CD4-positive, alpha-beta T cell treated with Interleukin-4 for 4 hours (primary cell): ENCODE measurements at regions not wholly inside any gene's neighbourhood (a gene's known extent, or its start where the extent isn't known, plus 50 kb on each side); places are given as distances from the start of the nearest gene placed in this dataset.

Experiments used
- DNase-seq: peaks from one replicate; pipeline ENCODE4 v3.0.0-alpha.2; 2020

- no peak for DNase-seq
These were observed 144.2 kb downstream of the CXCL12 start for GRCh38 chr10:44240584-44241205.

DNA sequence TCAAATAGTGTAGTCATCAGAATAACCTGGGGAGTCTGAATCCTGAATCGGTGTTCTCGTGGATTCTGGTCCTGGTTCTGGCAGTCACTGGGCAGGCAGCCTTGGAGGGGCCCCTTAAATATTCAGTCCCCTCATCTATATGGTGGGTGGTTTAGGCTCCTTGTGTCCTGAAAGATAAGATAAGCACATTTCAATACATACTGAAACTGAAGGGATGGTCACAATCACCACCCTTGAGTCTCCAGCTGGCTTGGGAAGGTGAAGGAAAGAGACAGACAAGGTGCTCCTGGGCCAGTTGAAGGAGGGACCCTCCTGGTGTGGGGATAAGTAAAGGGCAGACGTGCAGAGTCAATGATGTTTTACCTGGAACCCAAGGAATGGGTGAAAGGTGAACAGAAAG lies 146.7 kb downstream of the CXCL12 start:
- DNase-seq: no peak

GRCh38 chr10:44237364-44238049 lies 147.4 kb downstream of the CXCL12 start:
- DNase-seq: no peak

DNA sequence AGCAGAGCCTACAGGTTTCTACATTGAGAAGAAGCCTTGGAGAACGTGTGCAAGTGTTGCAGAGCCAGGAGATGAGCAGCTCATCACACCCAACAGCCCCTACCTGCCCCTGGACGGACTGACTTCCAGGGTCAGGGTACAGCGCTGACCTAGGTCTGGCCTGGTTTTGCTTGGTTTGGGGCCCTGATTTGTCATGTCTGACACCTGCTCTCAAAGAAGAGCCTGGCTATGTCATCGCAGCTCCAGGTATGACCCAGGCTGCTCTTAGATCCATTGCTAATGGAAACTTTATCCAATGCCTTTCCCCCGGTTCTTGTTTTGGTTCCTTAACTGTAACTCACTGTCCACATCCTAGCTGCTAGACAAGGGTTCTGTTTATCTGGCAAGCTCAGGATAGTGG lies 149.5 kb downstream of the CXCL12 start:
- DNase-seq: no peak

- DNase-seq: no peak
These were observed 150.4 kb downstream of the CXCL12 start for GRCh38 chr10:44234483-44234875.

DNA sequence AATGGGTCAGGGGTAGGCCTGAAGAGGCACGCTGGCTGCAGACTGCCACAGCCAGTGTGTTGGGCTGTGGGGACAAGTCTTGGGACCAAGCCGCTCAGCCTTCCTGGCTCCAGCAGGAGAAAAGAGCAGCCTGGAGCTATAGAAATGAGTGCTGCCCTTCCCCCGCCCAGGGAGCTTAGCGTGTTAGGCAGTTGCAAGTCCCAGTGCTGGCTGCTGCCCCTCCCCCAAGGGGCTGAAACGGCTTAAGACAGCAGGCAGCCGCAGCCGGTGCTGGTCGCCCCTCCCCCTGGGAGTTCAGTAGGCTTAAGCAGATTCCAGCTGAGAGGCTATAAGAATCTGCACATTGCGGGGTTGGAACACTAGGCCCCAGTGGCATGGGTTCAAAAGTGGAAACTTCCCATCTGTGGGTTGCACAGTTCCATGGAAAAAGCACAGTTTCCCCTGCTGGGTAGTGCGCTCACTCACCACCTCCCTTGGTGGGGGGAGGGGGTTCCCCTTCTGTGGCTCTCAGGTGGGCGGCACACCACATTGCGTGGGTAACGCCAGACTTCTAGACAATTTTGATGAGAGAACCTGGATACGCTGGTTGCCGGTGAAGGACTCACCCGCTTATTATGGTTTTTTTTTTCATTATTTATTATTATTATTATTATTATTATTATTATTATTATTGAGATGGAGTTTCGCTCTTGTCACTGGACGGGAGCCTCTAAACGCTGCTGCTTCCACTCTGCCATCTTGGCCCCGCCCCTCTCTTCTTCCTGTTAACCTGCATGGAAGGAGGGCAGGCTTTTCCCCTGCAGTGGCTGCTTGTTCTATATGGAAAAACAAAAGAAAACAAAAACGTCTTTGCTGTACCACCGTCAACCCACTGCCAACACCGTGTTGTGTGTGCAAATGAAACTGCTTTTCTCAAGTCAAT lies 151.1 kb downstream of the CXCL12 start:
- no peak for DNase-seq

GRCh38 chr10:44217274-44217820 lies 167.6 kb downstream of the CXCL12 start:
- no peak for DNase-seq

DNA sequence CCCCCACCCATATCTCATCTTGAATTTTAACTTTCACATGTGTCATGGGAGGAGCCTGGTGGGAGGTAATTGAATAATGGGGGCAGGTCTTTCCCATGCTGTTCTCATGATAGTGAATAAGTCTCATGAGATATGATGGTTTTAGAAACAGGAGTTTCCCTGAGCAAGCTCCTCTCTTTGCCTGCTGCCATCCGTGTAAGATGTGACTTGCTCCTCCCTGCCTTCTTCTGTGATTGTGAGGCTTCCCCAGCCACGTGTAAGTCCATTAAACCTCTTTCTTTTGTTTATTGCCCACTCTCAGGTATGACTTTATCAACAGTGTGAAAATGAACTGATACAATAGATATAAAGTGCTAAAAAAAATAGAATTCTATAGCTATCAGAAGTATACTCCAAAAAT lies 168.8 kb downstream of the CXCL12 start:
- no peak for DNase-seq

DNA sequence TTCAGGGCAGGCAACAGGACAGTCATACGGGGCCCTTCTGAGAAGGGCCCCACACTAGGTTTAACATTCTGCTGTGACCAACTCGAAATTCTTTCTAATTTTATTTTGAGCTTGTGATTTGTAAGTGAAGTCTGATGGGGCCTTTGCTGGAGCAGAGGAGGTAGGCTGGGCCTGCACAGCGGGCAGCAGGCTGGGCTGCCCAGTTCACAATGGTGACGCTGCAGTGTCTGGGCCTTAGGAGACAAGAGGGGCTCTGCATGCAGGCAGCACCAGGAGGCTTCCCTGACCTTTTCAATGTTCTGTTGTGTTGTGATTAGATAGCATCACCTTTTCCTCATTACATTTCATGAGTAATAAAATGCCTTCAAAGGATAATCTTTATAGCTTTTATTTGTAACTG lies 175.1 kb downstream of the CXCL12 start:
- no peak for DNase-seq

GRCh38 chr10:44207160-44207559 lies 177.7 kb downstream of the CXCL12 start:
- no peak for DNase-seq

DNA sequence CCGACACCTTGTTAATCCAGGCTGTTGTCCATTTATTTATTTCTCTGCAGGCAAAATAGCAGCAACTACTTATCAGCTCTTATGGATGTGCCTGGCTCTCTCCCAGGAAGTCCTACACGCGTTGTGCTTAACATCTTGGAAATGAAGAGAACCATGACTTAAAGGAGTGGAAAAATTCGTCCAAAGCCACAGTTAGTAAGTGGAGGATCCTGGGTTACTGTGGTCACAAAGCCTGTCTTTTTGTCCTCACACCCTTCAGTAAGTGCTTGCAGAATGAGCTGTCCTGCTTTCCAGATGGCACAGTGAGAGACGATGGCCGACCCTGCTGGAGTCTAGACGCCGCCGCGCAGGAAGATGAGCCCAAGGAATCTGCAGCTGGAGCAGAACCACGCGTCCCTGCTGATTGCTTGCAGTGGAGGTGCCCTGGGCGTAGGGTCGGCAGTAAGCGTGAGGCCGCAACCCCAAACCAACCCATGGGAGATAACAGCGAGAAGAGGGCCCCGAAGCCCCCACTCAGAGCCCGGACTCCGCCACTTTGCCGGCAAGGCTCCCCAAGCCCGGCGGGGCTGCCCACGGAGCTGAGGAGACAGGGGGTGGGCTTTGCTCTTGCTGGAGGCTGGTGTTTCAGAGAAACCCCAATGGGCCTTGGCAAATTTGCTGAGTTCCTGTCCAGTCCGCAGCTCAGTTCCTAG lies 178.6 kb downstream of the CXCL12 start:
- no peak for DNase-seq

DNA sequence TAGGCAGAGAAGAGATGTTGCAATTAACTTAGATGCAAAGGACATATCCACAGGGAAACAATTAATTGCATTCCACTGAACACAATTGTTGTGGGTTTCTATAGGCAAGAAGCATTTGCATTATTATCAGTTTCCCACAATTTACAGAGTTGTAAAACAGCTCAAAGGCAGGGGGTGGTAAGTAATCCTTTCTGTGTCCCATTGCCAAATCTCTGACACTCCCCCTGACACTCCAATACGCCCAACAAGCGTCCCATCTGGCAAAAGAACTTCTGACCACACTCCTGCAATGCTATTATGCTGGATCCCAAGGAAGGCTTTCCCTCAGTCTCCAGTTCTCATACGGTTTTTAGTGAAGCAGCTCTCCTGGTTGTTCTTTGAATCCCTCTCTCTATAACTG lies 179.8 kb downstream of the CXCL12 start:
- no peak for DNase-seq

- no peak for DNase-seq
These were observed 181.4 kb downstream of the CXCL12 start for GRCh38 chr10:44203535-44203934.

DNA sequence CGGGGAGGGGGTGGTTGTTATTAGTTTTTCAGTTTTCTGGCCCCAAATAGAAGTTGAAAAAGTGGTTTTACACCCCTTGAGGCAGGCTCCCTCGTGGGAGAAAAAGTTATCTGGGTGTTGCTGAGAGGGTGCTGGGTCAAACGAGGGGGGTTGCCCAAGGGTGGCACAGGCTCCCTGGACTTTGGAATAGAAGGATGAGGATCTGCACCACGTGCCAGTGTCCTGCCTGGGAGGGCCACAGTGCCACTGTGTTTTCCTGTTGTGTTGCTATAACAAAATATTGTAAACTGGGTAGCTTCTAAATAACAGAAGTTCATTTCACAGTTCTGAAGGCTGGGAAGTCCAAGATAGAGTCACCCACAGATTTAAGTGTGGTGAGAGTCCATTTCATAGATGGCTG lies 181.9 kb downstream of the CXCL12 start:
- no peak for DNase-seq

DNA sequence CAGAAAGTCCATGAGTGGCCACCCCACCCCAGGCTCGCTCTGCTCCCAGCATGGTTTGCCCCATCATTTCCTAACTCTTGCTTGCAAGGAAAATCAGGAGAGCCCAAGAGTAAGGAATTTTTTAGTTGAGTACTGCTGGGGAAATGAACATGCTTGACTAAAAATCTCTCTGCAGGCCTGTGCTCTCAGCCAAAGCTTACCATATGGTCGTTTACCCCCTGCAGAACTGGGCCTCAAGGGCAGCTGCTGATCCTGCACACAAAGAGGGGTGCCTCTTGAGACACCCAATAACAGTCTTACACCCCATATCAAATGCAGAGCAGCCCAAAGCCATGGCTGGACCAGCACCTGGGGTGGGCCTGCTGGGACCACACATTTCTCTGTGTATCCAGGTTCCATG lies 183.2 kb downstream of the CXCL12 start:
- no peak for DNase-seq

DNA sequence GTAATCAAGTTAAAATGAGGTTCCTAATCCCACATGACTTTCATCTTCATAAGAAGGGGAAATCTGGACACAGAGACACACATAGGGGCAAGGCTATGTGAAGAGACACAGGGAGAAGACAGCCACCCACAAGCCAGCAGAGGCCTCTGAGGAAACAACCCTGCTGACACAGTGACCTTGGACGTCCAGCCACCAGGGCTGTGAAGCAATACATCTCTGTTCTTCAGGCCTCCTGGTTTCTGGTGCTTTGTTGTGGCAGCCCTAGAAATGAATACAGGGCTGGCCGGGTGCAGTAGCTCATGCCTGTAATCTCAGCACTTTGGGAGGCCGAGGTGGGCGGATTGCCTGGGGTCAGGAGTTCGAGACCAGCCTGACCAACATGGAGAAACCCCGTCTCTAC lies 183.9 kb downstream of the CXCL12 start:
- DNase-seq: no peak

GRCh38 chr10:44199991-44200655 lies 184.8 kb downstream of the CXCL12 start:
- no peak for DNase-seq

- DNase-seq: no peak
These were observed 185.6 kb downstream of the CXCL12 start for GRCh38 chr10:44199267-44199666.

DNA sequence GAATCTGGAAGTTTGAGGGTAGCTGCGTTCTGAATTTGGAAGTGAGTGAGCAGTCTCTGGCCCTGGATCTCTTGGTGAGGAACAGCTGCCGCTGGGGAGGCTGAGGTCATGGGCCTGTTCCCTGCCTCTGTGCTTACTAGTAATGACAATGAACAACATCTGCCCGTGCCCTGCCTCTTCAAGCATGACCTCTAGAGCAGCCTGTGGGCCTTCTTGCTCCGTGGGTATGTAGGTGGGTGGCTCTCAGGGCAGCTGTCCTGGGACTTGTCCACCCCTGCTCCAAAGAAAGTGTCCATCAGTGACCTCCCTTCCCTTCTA lies 186.2 kb downstream of the CXCL12 start:
- no peak for DNase-seq

DNA sequence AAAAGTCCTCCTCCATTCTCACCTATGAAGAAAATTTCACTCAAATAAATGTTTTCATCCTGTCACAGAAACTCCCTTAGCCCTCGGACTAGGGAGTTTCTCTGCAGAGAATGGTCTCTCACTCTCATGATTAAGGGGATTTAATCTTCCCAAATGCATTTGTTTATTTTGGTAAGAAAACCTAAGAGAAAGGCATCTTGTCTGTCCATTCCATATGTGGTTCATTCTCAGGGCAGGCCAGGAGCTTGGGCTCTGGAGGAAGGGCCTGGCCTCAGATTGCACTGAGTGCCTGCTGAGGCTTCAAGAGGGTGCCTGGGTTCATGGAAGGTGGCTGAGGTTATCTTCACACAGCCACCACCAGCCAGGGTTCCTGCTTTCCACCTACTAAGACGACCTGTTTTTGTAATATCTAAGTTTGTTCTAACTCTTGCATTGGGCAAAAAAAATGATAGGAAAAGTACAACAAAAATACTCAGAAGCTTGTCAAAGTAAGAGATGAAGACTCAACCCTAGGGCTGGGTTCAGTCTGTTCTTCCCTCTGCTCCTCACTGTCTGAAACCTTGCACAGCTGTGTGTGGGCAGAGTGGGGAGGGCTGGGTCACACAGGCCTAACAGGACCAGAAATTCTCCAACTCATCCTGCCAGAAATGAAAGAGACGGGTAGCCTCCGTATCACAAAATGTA lies 186.7 kb downstream of the CXCL12 start:
- no peak for DNase-seq

GRCh38 chr10:44197646-44198045 lies 187.3 kb downstream of the CXCL12 start:
- no peak for DNase-seq

GRCh38 chr10:44196336-44196735 lies 188.6 kb downstream of the CXCL12 start:
- DNase-seq: no peak
